Loucy (cell line): ENCODE measurements at regions not wholly inside any gene's neighbourhood (a gene's known extent, or its start where the extent isn't known, plus 50 kb on each side); places are given as distances from the start of the nearest gene placed in this dataset.

ENCODE experiments used
- H2AFZ ChIP-seq: fragments of 200-600 bp; sonication (generic); 2 replicates; pipeline ENCODE4 v1.6.0; 2016; ENCODE audit warnings: antibody characterized with exemption, mild to moderate bottlenecking, low read length, moderate library complexity
- H3F3A ChIP-seq: fragments of 200-600 bp; 2 replicates; pipeline ENCODE4 v1.6.0; 2016; ENCODE audit warnings: antibody characterized with exemption, low read depth, mild to moderate bottlenecking
- H3K27me3 ChIP-seq: fragments of 200-600 bp; sonication (generic); 2 replicates; pipeline ENCODE4 v1.6.1; 2014; ENCODE audit warnings: low read length, mild to moderate bottlenecking; ENCODE audit not compliant: insufficient read depth, poor library complexity, severe bottlenecking
- H3K36me3 ChIP-seq: fragments of 200-600 bp; sonication (generic); 2 replicates; pipeline ENCODE4 v1.6.1; 2016; ENCODE audit warnings: low read length; ENCODE audit not compliant: insufficient read depth
- H3K4me1 ChIP-seq: fragments of 200-600 bp; sonication (generic); 2 replicates; pipeline ENCODE4 v1.5.1; 2014; ENCODE audit warnings: low read length, mild to moderate bottlenecking; ENCODE audit not compliant: insufficient read depth, poor library complexity, severe bottlenecking
- H3K4me2 ChIP-seq: fragments of 200-600 bp; sonication (generic); 2 replicates; pipeline ENCODE4 v1.6.0; 2014; ENCODE audit warnings: antibody characterized with exemption, low read length, low read depth, mild to moderate bottlenecking; ENCODE audit not compliant: poor library complexity, severe bottlenecking
- H3K4me3 ChIP-seq: fragments of 200-600 bp; sonication (generic); 2 replicates; pipeline ENCODE4 v1.5.1; 2014; ENCODE audit warnings: low read length, mild to moderate bottlenecking, mixed read lengths; ENCODE audit not compliant: poor library complexity, severe bottlenecking
- H3K79me2 ChIP-seq: fragments of 200-600 bp; sonication (generic); 2 replicates; pipeline ENCODE4 v1.6.1; 2014; ENCODE audit warnings: low read length; ENCODE audit not compliant: insufficient read depth
- H3K9ac ChIP-seq: fragments of 200-600 bp; sonication (generic); 2 replicates; pipeline ENCODE4 v1.6.0; 2014; ENCODE audit warnings: mild to moderate bottlenecking, low read depth, low read length, moderate library complexity; ENCODE audit not compliant: poor library complexity, severe bottlenecking
- H3K9me2 ChIP-seq: fragments of 200-600 bp; sonication (generic); replicated peaks from 2 replicates; pipeline ENCODE4 v1.6.1; 2016; ENCODE audit warnings: low read depth, low read length, mixed read lengths
- H3K9me3 ChIP-seq: fragments of 200-600 bp; sonication (generic); 2 replicates; pipeline ENCODE4 v1.6.1; 2014; ENCODE audit warnings: mild to moderate bottlenecking, antibody characterized with exemption, low read length, low read depth; ENCODE audit not compliant: insufficient read depth
- H4K20me1 ChIP-seq: fragments of 200-600 bp; sonication (generic); 2 replicates; pipeline ENCODE4 v1.6.0; 2014; ENCODE audit warnings: antibody characterized with exemption, low read length, mild to moderate bottlenecking; ENCODE audit not compliant: insufficient read depth, poor library complexity, severe bottlenecking
- EZH2phosphoT487 ChIP-seq: fragments of 200-600 bp; IDR thresholded peaks from 2 replicates; pipeline ENCODE4 v1.6.1; 2018; ENCODE audit warnings: antibody characterized with exemption, mild to moderate bottlenecking, moderate library complexity, borderline replicate concordance
- TF ChIP-seq, protein P1 (sequence below): fragments of 200-600 bp; sonication (generic); conservative IDR thresholded peaks from 2 replicates; pipeline ENCODE4 v1.5.1; 2014; ENCODE audit warnings: mild to moderate bottlenecking, antibody characterized with exemption, low read length

DNA sequence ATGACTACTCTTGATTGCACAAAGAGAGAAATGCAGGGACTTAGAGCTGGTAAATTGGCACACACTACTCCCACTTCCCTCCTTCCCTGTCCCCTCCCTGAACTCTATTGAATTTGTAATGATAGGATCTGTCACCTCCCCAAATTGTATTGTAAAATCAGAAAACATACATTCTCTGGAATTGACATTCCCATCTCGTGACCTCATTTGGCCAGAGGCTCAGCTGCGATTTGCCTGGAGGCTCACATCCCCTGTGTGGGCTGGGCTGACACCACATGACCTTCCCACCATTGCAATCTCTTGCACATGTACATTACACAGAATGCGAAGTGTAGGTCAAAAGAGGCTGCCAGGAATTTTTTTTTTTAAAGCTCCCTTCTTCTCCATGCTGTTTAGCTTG is 172.1 kb downstream of the MID1IP1 start:
- no peaks in the 10 kb centered on the region for H3K36me3 ChIP-seq
- TF ChIP-seq, protein P1, sequence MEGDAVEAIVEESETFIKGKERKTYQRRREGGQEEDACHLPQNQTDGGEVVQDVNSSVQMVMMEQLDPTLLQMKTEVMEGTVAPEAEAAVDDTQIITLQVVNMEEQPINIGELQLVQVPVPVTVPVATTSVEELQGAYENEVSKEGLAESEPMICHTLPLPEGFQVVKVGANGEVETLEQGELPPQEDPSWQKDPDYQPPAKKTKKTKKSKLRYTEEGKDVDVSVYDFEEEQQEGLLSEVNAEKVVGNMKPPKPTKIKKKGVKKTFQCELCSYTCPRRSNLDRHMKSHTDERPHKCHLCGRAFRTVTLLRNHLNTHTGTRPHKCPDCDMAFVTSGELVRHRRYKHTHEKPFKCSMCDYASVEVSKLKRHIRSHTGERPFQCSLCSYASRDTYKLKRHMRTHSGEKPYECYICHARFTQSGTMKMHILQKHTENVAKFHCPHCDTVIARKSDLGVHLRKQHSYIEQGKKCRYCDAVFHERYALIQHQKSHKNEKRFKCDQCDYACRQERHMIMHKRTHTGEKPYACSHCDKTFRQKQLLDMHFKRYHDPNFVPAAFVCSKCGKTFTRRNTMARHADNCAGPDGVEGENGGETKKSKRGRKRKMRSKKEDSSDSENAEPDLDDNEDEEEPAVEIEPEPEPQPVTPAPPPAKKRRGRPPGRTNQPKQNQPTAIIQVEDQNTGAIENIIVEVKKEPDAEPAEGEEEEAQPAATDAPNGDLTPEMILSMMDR, result no peak
- no peak for TF ChIP-seq EZH2phosphoT487
- H3K4me1 ChIP-seq, result no peaks in the 10 kb centered on the region
- no peak overlapping the region for H3K9ac ChIP-seq
- H3K4me2 ChIP-seq, result no peak overlapping the region
- H3K79me2 ChIP-seq, result no peaks in the 10 kb centered on the region
- H3K9me2 ChIP-seq, result no peaks in the 10 kb centered on the region
- no peaks in the 10 kb centered on the region for H3K27me3 ChIP-seq
- no peak overlapping the region for H3K4me3 ChIP-seq
- no peaks in the 10 kb centered on the region for H3F3A ChIP-seq
- H3K9me3 ChIP-seq, result no peaks in the 10 kb centered on the region
- no peak overlapping the region for H2AFZ ChIP-seq
- H4K20me1 ChIP-seq, result no peaks in the 10 kb centered on the region

DNA sequence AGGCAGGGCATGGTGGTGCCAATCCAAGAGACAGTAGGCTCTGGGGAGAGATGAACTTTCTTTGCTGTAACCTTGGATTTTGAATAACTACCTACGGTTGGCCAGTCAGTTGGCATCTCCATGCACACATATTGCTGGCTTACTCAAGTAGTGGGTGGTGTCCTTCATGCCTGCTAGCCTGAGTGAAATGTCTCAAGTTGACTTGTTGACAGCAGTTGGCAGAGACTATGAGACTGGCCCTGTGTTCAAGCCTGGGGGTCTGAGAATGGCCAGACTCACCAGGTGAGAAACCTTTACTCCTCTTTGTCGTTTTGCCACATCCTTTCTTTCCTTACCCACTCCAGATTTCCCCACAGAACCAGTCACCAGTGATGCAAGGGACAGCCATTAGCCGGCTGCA is 173.3 kb downstream of the MID1IP1 start:
- H4K20me1 ChIP-seq, result no peaks in the 10 kb centered on the region
- no peaks in the 10 kb centered on the region for H3K27me3 ChIP-seq
- H3K9me3 ChIP-seq, result no peaks in the 10 kb centered on the region
- no peak overlapping the region for H3K9ac ChIP-seq
- H3F3A ChIP-seq, result no peaks in the 10 kb centered on the region
- H3K4me1 ChIP-seq, result no peaks in the 10 kb centered on the region
- no peak for TF ChIP-seq EZH2phosphoT487
- TF ChIP-seq, protein P1, result no peak
- H3K79me2 ChIP-seq, result no peaks in the 10 kb centered on the region
- no peaks in the 10 kb centered on the region for H3K9me2 ChIP-seq
- no peaks in the 10 kb centered on the region for H3K36me3 ChIP-seq
- H3K4me2 ChIP-seq, result no peak overlapping the region
- H2AFZ ChIP-seq, result no peak overlapping the region
- H3K4me3 ChIP-seq, result no peak overlapping the region

DNA sequence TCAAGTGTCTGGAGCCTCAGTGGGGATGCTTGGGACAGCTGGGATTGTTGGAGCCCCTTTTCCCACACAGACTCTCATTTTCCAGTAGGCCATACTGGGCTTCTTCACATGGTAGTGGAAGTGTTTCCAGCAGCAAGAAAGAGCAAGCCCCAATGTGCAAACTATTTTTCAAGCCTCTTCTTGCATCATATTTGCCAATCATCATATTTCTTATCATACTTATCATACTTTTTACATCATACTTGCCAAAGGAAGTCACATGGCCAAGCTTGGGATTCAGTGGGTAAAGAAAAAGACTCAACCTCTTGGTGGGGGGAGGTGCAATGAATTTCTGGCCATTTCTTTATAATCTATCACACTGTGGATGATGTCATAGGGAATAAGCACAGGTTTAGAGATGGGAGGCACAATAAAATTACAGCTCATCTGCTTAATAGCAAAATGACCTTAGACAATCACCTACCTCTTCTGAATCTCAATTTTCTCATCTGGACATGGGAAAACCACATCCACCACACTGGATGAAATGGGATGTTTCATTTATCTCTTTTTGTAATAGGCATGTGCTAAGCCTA is 174.2 kb downstream of the MID1IP1 start:
- Histone ChIP-seq H3K4me3 (no peak overlapping the region), H3K9me3 (no peaks in the 10 kb centered on the region), H3K9ac (no peak overlapping the region), H3K4me1 (no peaks in the 10 kb centered on the region), H3K4me2 (no peak overlapping the region), H4K20me1 (no peaks in the 10 kb centered on the region), H3K9me2 (no peaks in the 10 kb centered on the region), H3K27me3 (no peaks in the 10 kb centered on the region), H3F3A (no peaks in the 10 kb centered on the region), H3K36me3 (no peaks in the 10 kb centered on the region), H2AFZ (no peak overlapping the region), H3K79me2 (no peaks in the 10 kb centered on the region)
- no peak for TF ChIP-seq EZH2phosphoT487
- TF ChIP-seq, protein P1, result no peak
